Thoracic aorta (tissue), 2 donors: ENCODE measurements at regions not wholly inside any gene's neighbourhood (a gene's known extent, or its start where the extent isn't known, plus 50 kb on each side); places are given as distances from the start of the nearest gene placed in this dataset.

Experiments
- ATAC-seq: fragments of 150-250 bp; one replicate; pipeline ENCODE4 v1.8.0; 2017; ENCODE audit warnings: low read depth; ENCODE audit not compliant: insufficient number of reproducible peaks, low FRiP score
- DNase-seq: peaks from one replicate; pipeline ENCODE4 v3.0.0-alpha.2; 2020; ENCODE audit warnings: low spot score
- H3K27ac ChIP-seq, 2 donors: fragments of 200-600 bp; sonication (generic); 1 replicate in 1 of 2; 2 replicates in 1 of 2; pipeline ENCODE4 v1.5.1; 2016; ENCODE audit warnings: mild to moderate bottlenecking in 2 of 2, moderate library complexity in 2 of 2
- H3K27me3 ChIP-seq: fragments of 200-600 bp; sonication (generic); replicated peaks from 2 replicates; pipeline ENCODE4 v1.6.0; 2016; ENCODE audit warnings: mild to moderate bottlenecking; ENCODE audit not compliant: insufficient read depth
- H3K36me3 ChIP-seq: fragments of 200-600 bp; sonication (generic); one replicate; pipeline ENCODE4 v1.5.1; 2016
- H3K4me1 ChIP-seq, 2 donors: fragments of 200-600 bp; sonication (generic); 1 replicate in 1 of 2; 2 replicates in 1 of 2; pipeline versions ENCODE4 v1.5.1 to v1.6.0; 2016; ENCODE audit warnings: low read depth in 2 of 2, mild to moderate bottlenecking in 1 of 2; ENCODE audit not compliant: control insufficient read depth in 1 of 2
- H3K4me3 ChIP-seq: fragments of 200-600 bp; sonication (generic); 2 replicates; pipeline ENCODE4 v1.5.1; 2016; ENCODE audit warnings: mild to moderate bottlenecking
- H3K9me3 ChIP-seq: fragments of 200-600 bp; sonication (generic); 2 replicates; pipeline ENCODE4 v1.5.1; 2016
- TF ChIP-seq, protein P1 (sequence below): fragments of 200-600 bp; sonication (generic); IDR thresholded peaks from one replicate; pipeline ENCODE4 v1.5.1; 2019; ENCODE audit warnings: antibody characterized with exemption

DNA sequence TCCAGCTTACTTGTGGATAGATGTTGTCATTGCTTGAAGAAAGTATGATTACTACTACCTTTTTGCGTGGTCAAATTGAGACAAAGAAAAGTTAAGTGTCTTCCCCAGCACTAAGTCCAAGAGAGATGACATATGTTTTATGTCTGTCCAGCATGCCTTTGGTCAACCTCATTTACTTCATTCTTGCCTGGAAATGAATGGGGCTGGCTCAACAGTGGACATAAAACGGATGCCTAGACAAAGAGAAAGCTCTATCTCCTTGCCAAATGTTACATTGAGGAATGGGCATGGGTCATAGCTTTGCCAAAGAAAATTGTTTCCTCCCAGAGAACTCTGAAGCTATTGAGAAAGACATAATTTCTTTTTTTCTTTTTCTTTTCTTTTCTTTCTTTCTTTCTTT lies 82.4 kb upstream of the PLPPR4 start:
- no peak for DNase-seq
- Histone ChIP-seq H3K4me3 (no peak overlapping the region), H3K27me3 (no peaks in the 10 kb centered on the region), H3K36me3 (no peaks in the 10 kb centered on the region), H3K27ac (no peak overlapping the region), H3K9me3 (no peaks in the 10 kb centered on the region), H3K4me1 (no peaks in the 10 kb centered on the region)
- TF ChIP-seq, protein P1, sequence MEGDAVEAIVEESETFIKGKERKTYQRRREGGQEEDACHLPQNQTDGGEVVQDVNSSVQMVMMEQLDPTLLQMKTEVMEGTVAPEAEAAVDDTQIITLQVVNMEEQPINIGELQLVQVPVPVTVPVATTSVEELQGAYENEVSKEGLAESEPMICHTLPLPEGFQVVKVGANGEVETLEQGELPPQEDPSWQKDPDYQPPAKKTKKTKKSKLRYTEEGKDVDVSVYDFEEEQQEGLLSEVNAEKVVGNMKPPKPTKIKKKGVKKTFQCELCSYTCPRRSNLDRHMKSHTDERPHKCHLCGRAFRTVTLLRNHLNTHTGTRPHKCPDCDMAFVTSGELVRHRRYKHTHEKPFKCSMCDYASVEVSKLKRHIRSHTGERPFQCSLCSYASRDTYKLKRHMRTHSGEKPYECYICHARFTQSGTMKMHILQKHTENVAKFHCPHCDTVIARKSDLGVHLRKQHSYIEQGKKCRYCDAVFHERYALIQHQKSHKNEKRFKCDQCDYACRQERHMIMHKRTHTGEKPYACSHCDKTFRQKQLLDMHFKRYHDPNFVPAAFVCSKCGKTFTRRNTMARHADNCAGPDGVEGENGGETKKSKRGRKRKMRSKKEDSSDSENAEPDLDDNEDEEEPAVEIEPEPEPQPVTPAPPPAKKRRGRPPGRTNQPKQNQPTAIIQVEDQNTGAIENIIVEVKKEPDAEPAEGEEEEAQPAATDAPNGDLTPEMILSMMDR: no peak
- no peak for ATAC-seq

DNA sequence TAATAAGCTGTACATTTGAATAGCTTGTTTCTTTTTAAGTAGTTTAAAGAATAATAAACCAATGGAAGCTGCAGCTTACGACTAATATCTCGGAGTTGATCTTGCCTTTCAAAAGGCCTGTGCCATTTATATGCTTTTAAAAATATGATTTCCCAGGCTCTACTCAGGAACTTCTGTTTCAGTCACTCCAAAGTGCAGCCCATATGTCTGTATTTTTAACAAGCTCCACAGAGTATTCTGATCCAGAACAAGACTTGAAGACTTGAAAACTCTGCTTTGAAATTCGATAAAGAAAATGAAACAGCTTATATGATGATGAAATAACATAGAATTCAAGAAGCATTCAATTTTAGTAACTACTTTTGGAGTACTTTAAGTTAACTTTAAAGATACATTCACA lies 79.1 kb upstream of the PLPPR4 start:
- Histone ChIP-seq H3K9me3 (no peaks in the 10 kb centered on the region), H3K4me3 (no peak overlapping the region), H3K4me1 (no peaks in the 10 kb centered on the region), H3K27ac (no peak overlapping the region), H3K36me3 (no peaks in the 10 kb centered on the region), H3K27me3 (no peaks in the 10 kb centered on the region)
- ATAC-seq: no peak
- no peak for DNase-seq
- TF ChIP-seq, protein P1: no peak

DNA sequence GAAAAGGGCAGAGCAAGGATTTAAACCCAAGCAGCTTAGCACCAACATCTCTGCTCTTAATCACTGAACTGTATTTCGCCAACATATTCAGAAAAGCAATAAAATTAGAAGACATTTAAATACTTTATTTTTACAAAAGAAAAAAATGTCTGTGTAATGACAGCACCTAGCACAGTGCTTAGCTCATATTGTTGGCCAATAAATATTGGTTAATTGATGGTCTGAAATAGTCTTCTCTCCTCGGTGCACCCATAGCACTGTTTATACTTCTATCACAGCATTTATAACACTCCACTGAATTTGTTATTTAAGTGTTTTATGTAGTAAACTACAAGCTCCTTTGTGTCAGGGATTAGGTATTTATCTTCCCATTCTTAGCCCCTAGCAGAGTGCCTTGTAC lies 70.9 kb upstream of the PLPPR4 start:
- no peak for DNase-seq
- no peak for ATAC-seq
- Histone ChIP-seq H3K36me3 (no peaks in the 10 kb centered on the region), H3K27me3 (no peaks in the 10 kb centered on the region), H3K27ac (no peak overlapping the region), H3K9me3 (no peaks in the 10 kb centered on the region), H3K4me3 (no peak overlapping the region), H3K4me1 (no peaks in the 10 kb centered on the region)
- TF ChIP-seq, protein P1: no peak

DNA sequence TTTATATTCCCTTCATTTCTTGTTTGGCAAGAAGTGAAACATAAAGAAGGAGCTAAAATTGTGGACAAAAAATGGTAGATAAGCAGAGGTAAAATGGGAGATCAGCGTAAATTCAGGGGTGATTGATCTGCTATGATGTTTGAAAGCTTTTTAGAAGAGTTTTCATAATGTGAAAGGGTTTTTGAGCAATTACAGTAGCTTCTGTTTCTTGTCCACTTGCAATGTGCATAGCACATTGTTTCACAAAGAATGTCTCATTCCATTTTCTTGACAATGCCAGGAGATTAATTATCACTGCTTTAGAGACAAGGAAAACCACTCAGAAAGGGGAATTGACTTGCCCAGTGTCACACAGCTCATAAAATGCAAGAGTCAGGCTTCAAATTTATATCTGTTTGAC lies 65.9 kb upstream of the PLPPR4 start:
- DNase-seq: no peak
- Histone ChIP-seq H3K27me3 (no peaks in the 10 kb centered on the region), H3K4me3 (no peak overlapping the region), H3K27ac (no peak overlapping the region), H3K4me1 (no peaks in the 10 kb centered on the region), H3K9me3 (no peaks in the 10 kb centered on the region), H3K36me3 (no peaks in the 10 kb centered on the region)
- TF ChIP-seq, protein P1: no peak
- no peak for ATAC-seq

DNA sequence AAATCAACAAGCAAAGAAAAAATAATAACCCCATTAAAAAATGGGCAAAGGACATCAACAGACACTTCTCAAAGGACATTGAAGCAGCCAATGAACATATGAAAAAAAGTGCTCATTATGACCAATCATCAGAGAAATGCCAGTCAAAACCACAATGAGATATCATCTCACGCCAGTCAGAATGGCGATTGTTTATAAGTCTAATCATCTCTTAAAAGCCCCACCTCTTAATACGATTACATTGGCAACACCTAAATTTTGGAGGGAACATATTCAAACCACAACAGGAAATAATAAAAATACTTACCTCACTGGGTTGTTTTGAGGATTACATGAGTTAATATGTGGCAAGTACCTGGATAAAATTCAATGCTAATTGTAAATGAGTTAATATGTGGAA lies 57.1 kb upstream of the PLPPR4 start:
- ATAC-seq: no peak

More for the DNA sequence above, 57.1 kb upstream of the PLPPR4 start:
- Histone ChIP-seq H3K9me3 (no peaks in the 10 kb centered on the region), H3K27me3 (no peaks in the 10 kb centered on the region), H3K36me3 (no peaks in the 10 kb centered on the region), H3K27ac (no peak overlapping the region), H3K4me3 (no peak overlapping the region), H3K4me1 (no peaks in the 10 kb centered on the region)
- DNase-seq: no peak
- TF ChIP-seq, protein P1: no peak
